Left renal pelvis (tissue), 4 donors: ENCODE measurements at regions not wholly inside any gene's neighbourhood (a gene's known extent, or its start where the extent isn't known, plus 50 kb on each side); places are given as distances from the start of the nearest gene placed in this dataset.

Source experiments
- DNase-seq, 4 donors: peaks; one replicate each; pipeline ENCODE4 v3.0.0-alpha.2; 2013; ENCODE audit warnings: low read depth in 4 of 4, low spot score in 3 of 4

DNA sequence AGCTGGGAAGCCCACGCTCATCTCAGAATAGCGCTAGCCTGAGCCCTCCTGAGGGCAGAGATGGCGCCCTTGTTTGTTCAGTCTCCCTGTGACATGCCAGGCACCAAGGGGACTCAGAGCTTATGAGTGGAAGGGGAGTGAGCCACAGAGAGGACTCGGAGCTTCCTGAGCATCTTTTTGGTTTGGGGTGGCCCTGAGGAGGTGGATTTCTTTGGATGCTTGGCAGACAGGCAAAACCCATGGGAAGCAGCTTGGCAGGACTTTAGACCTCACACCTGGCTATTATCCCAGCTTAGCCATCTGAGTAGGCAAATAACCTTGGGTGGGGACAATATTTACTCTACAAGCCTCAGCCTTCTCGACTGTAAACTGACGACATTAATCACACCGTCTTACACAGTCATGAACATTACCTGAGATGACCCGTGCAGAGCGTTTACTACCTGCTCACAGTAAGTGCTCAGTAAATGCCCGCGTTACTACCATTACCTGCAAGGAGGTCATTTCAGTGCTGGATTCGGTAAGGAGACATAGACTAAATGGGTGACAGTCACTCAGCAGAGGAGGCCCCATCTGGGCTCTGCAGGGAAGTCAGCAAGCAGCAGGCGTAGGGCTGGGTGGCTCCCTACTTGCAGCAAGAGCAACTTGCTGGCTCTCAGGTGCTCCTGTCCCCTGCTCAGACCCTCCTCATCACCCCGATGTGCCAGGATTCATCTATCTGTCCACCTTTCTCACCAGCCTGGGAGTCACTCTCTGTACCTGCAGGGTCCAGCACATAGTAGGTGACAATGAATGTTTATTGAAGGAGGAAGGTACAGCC is 54.9 kb downstream of the KLHDC7A start:
- DNase-seq: no peak

DNA sequence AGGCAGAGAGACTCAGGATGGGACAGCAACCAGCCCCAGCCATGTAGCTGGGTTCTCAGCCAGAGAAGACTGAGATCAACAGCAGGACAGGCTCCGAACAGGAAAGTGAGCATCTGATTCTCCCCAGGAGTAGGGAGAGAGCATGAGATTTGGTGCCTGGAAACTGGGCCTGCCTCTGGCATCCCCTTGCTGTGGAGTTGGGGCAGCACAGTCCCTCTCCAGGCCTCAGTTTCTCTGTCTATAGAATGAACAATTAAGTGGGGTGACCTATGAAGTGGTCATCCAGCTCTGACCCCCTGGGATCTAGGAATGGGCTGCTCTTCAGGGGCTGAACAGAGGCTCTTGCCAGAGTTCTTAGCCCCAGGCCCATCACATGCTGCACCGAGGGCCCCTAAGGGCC is 55.6 kb downstream of the KLHDC7A start:
- DNase-seq: no peak

DNA sequence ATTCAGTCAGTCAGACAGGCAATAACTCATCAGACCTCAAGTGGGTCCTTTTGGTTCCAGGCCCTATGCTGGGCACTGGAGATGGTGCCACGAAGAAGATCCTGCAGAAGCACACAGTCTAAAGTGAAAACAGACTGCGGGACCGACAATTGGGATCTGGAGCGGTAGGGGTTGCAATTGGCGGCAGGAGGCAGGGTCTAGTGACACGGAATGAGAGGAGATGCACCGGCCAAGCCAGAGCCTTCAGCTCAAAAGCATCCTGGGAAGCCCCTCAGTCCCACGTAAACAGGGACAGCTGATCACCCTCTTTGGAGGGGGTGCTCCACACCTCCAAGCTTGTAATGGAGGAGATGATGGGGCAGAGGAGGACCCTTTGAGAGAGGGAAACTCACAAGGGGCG is 56.2 kb downstream of the KLHDC7A start:
- DNase-seq: no peak

DNA sequence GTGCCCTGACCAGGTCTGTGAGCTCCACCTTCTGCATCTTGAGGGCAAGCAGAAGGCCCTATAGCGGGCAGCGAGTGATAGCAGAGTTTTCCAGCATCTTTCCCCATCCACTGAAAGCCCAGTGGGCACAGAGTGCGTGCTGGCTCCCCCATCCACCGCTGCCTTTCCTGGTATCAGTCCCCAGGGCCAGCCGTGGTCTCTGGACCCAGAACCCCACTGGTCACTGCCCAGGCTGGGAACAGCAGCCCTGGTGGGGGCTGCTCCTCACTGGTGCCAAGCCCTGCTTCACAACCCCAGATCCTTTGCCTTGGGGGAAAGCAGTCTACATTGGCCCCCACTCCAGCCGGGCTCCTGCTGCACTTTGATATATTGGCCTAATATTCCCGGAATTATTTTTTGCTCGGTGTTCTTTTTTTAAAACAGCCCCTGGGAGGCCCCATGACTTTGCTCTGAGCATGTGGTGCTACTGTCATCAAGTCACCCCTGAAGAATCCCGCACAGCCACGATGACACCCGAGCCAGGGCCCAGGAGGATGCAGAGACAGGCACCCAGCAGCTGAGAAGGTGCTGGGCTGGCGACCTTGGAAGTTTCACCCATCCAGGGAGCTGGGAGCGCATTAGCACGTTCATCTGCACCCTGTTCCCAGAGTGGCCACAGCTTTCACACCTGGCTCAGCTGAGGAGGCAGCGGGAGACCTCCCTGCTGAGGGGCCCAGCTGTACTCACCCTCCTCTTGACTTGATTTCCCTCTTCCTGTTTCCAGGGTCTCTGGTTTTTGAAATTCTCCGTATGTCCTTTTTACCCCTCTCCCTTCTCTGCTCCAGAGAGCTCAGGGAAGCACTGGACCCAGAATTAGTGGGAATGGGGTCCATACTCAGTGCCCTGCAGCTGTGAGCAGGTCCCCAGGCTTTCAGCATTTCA is 56.9 kb downstream of the KLHDC7A start:
- no peak for DNase-seq

DNA sequence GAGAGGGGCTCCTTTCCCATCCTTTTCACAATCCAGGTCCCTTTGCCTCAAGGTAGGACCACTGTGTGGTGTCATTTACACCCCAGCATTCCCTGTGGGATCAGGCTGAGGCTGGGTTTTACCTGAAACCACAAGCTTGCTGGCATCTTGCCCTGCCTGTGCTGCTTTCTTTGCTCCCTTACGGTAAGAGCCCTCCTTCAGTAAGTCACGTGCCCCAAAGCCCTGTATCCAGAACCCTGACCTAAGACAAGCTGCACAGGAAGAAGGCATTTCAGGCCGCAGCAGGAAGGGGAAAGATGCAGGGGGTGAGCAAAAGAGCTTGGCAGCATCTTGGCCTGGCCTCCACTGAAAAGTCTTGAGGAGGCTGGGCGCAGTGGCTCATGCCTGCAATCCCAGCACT is 58.4 kb downstream of the KLHDC7A start:
- no peak for DNase-seq

DNA sequence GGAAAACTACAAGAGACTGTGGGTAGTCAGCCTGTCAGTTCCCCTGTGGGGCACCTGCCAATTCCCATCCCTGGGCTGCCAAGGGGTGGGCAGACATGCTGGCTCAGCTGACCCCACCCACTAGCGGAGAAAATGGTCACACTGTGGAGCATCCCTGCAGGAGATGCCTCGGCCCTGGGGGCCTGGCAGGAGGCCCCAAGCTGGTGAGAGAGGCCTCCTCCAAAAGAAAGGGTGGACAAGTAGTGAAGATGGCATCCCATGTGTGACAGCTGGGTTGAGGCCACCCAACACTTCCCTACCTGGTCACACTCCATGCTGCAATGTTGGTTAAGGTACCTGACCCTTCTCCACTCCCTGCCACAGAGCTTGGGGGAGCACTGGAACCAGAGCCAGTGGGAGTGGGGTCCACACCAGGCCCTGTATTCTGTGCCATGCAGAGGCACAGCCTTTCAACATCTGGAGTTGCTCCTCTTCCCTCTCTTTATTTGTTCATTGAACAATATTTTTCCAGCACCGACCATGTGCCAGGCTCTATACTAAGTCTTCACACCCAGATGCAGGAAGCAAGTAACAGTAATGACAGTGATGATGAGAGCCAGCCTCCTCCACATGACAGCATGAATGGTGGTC is 59.5 kb downstream of the KLHDC7A start:
- no peak for DNase-seq

DNA sequence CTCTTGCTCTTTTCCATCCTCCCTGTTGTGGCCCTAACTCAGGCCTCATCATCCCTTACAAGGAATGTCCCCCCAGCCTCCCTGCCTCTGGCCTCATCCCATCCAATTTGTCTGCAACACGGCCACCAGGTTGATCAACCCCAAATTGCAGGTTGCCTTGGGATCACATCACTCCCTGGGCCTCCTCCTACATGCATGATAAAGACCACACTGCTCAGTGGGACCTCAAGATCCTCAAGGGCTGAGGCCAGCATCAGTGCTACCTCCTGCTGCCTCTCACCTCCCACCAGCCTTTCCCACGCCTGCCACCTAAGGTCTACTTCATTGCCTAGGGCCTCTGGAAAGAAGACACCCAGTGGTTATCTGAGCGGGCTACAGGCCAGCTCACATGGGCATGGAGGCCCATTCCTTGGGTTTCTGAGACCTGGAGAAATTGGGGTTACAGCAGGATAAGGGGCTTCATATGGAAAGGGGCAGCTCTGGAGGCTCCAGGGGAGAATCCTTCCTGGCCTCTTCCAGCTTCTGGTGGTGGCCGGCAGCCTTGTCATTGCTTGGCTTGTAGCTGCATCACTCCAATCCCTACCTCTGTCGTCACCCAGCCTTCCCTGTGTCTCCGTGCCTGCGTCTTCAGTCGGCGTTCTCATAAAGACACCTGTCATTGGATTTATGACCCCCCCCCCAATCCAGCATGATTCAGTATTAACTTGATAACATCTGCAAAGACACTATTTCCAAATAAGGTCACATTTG is 60.5 kb downstream of the KLHDC7A start:
- DNase-seq: no peak

DNA sequence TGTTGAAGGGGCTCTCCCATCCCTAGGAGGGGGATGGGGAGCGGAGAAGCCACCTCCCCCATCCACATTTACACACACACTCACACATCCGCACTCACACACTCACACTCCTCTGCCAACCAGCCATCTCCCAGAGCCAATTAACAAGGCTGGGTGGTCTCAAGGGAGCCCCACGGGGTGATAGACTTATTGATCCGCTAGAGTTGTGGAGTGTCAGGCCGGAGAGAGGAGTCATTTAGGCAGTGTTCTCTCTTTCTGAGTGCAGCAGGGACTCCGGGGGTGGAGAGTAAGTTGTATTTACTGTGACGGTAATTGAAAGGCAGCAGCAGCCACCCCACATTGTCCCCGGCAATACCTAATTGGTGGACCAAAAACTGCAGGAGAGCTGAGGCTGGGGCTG is 61.6 kb downstream of the KLHDC7A start:
- no peak for DNase-seq

DNA sequence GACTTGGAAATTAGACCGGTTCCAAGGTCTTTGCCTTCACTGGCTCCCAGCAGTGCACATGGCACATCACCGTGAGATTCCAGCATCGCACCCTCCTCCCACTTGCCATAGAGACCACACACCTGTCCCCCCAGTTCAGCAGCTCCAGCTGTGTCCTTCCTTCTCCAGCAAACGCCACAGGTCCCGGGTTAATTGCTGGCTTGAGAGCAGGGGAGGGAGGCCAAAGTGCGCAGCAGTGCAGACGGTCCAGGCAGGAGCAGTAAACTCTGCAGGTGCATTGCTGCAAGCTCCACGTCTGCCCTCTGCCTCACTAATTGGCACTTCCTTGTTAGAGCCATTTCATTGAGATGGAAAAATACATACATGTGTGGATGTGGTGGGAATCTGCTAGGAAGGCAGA is 65.3 kb downstream of the KLHDC7A start:
- no peak for DNase-seq

DNA sequence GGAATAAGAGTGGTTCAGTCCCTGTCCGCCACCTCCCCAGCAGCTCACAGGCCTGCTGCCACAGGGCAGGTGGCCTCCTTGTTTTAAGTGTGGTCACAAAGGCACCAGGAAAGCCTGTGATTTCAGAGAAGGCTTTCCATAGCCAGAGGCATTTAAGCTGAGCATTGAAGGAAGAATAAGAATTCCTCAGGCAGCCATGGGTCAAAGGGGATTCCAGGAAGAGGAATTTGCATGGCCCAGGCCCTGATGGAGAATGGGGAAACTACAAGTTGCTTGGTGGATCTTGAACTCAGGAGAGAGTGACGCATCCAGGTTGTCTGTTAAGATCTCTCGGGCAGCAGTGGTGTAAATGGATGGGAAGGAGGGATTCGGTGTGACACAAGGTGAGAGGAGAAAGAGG is 66.7 kb downstream of the KLHDC7A start:
- no peak for DNase-seq

DNA sequence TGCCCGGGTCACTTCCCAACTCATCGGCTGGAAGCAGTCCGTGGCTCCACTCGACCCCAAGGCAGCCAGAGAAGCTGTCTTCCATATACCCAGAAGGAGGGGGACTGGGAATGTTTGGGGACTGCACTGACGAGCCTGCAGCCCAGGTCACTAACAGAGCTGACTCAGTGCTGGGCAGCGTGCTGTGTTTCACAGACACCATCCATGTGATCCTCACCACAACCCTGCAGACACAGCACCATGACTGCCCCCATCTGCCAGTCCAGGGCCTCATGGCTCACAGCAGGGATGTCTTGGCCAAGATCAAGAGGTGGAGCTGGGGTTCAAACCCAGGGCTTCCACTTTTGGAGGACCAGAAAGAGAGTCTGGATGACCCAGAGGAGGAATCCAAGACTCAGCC is 67.9 kb downstream of the KLHDC7A start:
- no peak for DNase-seq

DNA sequence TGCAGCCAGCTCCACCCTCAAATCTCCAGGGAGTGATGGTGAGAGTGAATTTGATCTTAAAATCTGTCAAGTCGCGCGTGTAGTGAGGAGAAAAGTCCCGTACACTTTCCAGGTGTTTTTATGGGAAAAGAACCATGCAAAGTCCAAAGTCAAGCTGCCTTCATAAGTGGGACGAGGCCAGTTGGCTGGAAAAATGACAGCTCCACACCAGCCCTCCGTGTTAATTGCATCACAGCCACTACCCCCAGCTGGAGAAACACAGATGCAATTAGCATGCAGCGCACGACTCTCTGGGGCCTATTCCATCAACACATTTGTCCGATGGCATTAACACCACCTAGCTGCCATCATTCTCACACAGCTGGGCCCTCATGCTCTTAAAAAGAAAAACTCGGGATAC is 68.4 kb downstream of the KLHDC7A start:
- DNase-seq: no peak

DNA sequence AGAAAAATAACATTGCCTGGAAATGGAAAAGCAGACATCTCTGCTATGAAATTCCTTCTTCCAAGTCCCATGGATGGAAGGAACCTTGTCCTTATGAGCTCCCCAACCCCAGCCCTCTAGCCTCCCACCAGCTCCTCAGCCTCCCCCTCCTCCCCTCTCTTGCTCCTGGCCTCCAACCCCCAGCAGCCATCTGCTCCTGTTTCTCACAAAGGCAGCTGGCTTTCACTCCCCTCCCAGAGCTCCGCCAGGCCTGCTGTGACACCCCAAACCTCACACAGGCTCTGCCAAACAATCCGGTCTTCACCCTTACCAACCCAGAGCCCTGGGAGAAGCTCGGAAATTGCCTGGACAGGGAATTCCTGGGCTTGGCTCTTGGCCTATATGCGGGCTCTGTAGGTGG is 69.2 kb downstream of the KLHDC7A start:
- no peak for DNase-seq

DNA sequence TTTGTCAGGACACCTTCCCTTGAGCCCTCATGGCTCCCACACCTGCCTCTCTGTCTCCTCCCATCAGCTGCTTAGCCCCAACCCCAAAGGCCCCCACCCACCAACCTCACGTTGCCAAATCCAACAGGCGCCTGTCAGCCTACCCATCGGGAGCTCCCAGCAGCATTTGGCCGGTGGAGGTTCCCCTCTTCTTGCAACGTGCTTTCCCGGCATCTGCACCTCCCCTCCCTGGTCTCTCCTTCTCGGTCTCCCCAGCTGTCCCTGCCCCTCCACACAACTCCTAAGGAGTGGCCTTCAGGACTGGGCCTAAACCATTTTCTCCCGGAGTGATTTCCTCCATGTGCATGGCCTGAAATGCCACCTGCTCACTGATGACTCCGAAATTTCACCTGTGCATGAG is 71.9 kb downstream of the KLHDC7A start:
- no peak for DNase-seq

DNA sequence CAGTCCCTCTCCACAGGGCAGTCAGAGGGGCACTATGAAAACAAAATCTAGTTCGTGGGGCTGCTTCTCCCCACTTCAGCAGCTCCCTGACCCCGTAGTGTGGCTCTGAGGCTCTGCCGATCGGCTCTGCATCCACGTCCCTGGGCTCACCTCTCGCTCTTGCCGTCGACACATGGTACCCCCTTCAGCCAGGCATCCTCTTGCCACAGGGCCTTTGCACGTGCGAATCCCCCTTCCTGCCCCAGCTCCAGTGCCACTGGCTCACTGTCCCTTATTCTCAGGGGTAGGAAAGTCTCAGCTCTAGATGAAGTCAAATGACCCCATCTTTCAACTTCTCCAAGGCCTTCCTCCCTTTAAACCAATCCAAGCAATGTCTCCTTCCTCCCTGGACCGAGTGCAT is 72.7 kb downstream of the KLHDC7A start:
- no peak for DNase-seq

DNA sequence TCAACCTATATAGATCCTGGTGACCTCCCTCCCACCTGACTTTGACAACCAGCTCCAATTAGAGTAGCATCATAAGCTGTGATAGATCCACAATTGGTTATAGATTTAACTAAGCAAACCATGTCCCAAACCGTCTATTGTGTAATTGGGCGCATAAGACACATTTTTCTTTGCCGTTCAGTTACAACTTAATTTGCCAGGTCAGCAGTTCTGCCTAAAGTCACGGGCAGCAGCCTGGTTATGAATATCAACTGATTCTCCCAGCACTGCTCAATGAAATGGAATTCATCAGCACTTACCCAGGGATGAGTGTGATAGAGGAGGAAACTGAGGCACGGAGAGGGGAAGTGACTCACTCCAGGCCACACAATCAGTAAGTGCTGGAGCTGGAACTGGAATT is 73.4 kb downstream of the KLHDC7A start:
- no peak for DNase-seq

DNA sequence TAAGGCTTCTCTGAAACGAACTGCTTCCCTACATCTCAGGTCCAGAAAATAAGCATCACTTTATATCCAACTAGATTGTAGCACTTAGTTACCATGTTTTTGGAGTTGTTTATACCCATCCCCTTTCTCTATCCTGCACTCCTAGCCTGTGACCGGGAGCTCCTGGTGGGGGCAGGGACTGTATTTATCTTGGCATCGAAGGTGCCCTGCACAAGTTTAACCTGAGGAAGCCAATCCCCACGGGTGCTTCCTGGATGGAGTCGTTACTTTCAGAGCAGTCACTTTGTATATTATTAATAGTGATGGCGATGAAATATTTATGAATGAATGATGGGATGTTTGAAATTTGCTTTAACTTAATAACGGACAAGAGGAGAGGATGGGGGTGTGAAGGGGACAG is 73.9 kb downstream of the KLHDC7A start:
- no peak for DNase-seq

DNA sequence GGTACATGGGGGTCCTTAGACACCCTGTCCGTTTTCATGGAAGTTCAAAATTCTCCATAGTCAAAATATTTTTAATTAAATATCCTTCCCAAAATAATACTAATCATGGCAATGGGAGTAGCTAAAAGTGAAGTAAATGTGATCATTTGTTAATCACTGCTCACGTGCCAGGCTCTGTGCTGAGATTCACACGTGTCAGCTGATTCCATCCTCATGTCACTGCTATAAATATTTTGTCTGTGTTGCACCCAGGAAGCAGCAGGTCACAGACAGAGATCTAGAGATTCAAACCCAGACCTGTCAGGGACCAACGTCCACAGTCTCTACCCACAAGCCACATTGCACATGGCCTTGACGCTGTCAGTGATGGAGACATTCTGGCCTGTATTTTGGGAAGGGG is 74.3 kb downstream of the KLHDC7A start:
- DNase-seq: no peak

DNA sequence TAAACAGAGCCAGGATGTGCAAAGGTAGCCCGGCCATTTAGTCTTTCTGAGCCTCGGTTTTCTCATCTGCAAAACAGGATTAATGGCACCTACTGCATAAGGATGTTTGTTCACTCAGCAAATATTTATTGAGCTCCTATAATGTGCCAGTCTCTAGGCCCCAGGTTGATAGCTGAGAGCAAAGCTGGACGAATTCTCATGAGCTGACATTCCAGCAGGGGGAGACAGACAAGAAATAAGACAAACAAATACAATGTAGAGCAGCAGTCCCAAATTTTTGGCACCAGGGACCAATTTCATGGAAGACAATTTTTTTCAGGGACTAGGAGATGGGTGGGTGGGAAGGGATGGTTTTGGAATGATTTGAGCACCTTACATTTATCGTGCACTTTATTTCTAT is 74.3 kb upstream of the PAX7 start:
- no peak for DNase-seq

DNA sequence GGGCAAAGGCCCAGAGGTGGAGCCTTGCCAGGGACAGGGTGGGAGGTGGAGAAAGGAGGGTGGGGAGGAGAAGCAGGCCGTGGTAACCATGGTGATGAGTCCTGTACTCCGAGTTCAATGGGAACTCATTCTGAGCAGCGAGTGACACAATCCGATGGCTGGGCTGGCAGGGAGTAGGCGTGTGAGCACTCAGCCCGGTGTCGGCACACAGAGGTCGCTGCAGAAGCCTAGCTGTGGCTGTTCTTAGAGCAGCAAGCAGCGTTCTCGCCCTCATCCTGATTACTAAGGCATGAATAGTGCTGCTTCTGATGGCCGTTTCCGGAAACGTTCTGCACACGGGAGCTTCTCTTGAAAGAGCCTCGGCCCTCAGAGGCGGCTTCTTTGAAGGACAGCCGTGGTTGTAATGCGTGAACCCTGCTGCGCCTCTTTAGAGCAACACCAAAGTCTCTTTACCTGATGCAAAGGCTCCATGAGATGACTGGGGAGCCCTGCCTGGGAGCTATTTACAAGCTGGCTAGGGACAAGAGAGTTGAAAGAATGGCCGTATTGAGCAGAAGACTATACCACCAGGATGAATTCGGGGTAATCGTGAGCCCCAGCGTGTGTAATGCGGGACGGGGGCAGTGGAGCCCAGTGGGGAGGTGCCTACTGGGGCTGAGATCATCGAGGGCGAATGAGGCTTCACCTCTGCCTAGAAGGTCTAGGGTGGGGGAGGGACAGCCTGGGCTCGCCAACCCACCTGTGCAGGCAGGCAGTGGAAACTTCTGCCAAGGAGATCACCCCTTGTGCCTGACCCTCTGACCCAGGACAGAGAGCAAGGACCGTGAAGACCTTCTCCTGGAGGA is 72.8 kb upstream of the PAX7 start:
- no peak for DNase-seq
